Jurkat, Clone E6-1 (cell line): ENCODE measurements at regions not wholly inside any gene's neighbourhood (a gene's known extent, or its start where the extent isn't known, plus 50 kb on each side); places are given as distances from the start of the nearest gene placed in this dataset.

ENCODE experiments used
- DNase-seq: peaks from one replicate; pipeline ENCODE4 v3.0.0-alpha.2; 2011; ENCODE audit warnings: low read depth, low spot score
- H3K4me3 ChIP-seq: 2 replicates; pipeline ENCODE4 v1.5.1; 2011; ENCODE audit warnings: mild to moderate bottlenecking, low read length, control low read depth, moderate library complexity

DNA sequence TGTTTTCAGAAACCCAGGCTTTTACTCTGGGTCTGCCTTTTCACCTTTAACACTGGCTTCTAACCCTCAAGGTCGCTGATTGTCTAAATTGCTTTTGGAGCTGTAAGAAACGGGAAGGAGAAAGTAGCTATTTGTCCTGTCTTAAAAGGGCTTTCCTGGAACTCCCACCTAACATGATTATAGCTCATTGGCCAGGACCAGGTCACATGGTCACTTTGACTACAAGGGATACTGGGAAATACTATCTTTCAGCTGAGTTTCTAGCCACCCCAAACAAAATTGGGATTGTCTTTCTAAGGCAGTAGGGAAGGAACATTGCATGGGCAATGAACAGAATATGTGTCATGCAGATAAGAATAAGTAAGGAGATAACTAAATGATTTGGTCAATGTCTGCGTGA is 106.7 kb upstream of the ARHGAP24 start:
- H3K4me3 ChIP-seq, result no peak overlapping the region
- DNase-seq, result no peak

GRCh38 chr4:85368932-85369331 is 106.0 kb upstream of the ARHGAP24 start:
- no peak for DNase-seq
- no peak overlapping the region for H3K4me3 ChIP-seq

- H3K4me3 ChIP-seq, result no peak overlapping the region
- no peak for DNase-seq
These were observed 105.1 kb upstream of the ARHGAP24 start for GRCh38 chr4:85369703-85370380.

DNA sequence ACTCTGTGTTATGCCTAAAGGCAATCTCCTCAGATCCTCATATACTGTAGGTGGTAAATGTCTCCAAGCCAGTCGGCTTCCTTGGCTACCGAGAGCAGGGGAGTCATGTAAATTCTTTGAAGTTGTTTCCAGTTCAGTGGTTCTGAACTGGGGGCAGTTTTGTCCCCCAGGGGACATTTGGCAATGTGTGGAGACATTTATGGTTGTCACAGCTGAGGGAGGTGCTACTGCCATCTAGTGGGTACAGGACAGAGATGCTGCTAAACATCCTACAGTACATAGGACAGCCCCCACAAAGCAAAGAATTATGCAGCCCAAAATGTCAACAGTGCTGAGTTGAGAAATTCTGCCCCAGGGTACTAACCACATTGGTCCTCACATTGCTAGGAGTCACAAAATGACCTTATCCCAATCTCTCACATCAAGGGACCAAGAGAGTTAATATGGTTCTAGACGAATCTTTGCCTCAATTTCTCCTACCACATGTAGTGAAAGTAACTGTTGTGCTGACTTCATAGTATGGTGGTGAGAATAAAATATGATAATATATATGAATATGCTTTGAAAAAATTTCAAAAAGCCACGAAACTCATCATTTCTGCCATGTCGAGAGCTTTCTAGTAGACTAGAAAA is 104.4 kb upstream of the ARHGAP24 start:
- peak; percentile 10 for DNase-seq
- H3K4me3 ChIP-seq, result no peak overlapping the region

DNA sequence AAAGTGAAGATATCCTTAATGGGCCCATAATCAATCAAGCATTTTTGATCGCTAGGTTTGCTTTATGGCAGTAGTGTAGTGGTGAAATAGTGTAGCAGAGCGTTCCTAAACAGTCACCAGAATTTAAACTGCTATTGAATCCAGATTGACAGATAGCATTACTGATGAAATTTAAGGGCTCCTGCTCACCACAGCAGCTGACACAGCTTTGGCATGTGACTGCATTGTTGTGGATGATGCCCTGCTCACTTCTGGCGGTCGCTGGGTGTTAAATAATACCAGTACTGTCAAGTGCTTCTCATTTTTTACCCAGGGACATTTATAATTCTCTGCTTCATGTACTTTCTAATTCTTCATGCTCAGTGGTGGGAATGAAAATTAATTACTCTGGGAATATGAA is 102.0 kb upstream of the ARHGAP24 start:
- no peak overlapping the region for H3K4me3 ChIP-seq
- DNase-seq, result no peak

- DNase-seq, result no peak
These were observed 98.7 kb upstream of the ARHGAP24 start for GRCh38 chr4:85376285-85376684.

GRCh38 chr4:85381968-85382367 is 93.0 kb upstream of the ARHGAP24 start:
- H3K4me3 ChIP-seq, result no peak overlapping the region
- no peak for DNase-seq

More at GRCh38 chr4:85376285-85376684, 98.7 kb upstream of the ARHGAP24 start:
- H3K4me3 ChIP-seq, result no peak overlapping the region

GRCh38 chr4:85391071-85391470 is 83.9 kb upstream of the ARHGAP24 start:
- no peak for DNase-seq
- no peak overlapping the region for H3K4me3 ChIP-seq

DNA sequence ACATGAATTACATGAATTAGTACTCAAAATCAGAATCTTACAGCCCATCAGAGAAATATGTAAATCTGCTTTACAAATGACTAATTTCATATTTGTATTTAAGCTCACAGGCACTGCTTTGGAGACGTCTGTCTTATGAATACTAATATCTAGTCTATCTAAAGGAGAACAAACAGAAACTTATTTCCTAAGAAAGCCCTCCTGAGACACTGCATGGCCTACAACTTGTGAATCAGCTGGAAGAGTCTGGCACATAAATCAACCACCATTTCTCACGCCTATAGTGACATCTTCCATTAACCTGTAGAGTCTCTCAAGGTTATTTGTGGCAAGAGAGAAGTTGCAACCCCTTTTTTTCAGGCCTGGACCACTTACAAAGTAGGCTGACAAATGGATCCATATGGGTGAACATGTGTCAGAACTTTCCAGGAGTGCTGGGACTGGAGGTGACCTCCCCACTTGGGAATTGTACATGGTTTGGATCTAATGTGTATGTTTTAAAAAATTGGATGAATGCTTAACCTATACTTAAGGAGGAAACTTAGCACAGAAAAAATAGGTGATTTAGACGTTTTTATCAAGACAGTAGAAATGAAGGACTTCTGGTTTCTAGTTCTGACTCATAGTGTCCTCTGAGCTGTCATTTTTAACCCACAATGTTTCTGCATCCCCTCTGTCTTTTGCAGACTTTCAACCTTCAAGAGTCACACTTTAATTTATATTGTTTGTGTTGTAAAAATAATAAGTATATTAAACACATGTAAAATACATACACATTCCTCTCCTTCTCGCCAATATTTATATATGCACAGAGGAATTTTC is 83.2 kb upstream of the ARHGAP24 start:
- DNase-seq, result no peak
- no peak overlapping the region for H3K4me3 ChIP-seq

DNA sequence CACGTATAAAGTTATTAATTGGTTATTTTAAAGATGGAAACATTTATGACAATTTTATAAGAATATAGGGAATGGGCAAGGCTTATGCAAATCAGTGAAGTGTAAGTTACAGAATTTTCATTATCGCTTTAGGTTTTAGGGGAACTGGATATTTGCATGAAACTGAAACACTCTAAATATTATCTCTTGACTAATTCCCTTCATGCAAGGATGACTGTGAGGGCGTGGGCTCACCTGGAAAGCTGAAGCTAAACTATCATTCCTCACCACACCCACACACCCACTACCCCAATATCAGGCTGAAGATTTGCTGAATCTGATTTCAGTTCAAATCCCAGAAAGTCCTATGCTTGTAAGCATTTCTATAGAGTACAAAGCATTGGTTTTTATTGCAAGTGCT is 81.7 kb upstream of the ARHGAP24 start:
- H3K4me3 ChIP-seq, result no peak overlapping the region
- DNase-seq, result no peak

DNA sequence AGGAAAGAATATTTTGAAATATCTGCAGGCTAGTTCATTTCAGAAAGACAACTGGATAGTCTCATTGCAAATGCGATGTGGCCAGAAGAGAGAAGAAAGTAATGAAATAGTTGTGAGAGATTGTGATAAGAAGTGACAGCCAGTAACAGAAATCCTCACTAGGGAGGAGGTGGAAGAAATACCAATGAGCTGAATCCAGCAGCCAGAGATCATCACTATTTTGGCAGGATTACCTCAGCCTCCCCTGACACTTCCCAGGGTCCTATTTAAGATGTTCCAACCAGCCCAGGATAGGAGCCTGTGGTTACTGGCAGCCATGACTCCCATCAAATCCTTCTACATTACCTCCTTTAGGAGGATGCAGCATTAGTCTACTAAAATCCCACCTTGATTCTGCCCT is 76.7 kb upstream of the ARHGAP24 start:
- DNase-seq, result no peak
- H3K4me3 ChIP-seq, result no peak overlapping the region

GRCh38 chr4:85399270-85399669 is 75.7 kb upstream of the ARHGAP24 start:
- no peak for DNase-seq

DNA sequence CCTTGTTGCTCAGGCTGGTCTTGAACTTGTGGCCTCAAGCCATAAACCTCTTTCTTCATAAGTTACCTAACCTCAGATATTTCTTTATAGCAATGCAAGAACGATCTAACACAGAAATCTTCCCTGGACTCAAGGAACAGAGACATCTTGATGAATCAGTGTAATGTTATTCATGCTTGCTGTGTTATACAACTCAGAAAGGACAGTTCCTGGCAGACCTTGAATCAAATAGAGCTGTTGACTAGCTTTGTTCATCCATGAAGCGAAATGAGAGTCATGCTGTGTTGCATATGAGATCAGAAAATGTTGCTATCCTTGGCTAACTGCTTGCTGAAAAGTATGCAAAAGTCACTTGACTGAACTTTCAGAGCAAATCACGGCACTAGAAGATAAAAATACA is 72.6 kb upstream of the ARHGAP24 start:
- no peak overlapping the region for H3K4me3 ChIP-seq
- DNase-seq, result no peak

More at GRCh38 chr4:85399270-85399669, 75.7 kb upstream of the ARHGAP24 start:
- H3K4me3 ChIP-seq, result no peak overlapping the region

DNA sequence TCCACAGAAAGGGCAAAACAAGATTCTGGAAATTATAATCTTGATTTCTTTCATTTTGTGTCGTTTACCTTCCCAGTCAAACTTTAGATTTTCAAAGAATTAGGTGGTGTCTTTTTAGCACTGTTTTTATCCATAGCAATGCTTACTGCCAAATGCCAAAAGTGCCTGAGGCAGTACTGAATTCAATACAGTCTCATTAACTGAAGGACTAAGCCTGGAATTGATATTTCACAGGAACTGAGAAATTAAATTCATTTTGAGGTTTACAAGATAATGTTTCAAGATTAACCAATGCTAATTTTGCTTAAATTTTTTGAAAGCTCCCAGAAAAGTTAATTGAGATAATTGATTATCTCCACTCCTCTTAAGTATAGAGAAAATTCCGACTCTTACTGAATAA is 68.8 kb upstream of the ARHGAP24 start:
- H3K4me3 ChIP-seq, result no peak overlapping the region
- no peak for DNase-seq

GRCh38 chr4:85407546-85407945 is 67.4 kb upstream of the ARHGAP24 start:
- no peak overlapping the region for H3K4me3 ChIP-seq
- no peak for DNase-seq

DNA sequence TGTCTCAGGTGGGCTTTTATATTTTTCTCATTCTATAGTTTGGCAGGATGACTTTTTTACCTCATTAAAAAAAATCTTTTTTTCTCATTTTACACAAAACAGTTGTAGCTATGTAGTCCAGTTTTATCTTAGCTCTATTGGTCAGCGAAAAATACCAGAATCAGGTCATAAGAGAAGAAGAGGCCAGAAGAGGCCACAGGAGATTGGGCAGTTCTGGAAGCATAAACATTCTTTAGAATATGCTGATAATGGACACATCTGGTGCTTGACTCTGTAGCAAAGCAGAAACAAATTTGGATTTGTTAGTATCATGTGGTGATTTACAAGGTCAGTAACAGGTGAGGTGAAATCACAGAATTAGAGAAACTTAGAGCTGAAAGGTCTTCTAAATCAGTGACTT is 66.6 kb upstream of the ARHGAP24 start:
- no peak for DNase-seq
- no peak overlapping the region for H3K4me3 ChIP-seq

DNA sequence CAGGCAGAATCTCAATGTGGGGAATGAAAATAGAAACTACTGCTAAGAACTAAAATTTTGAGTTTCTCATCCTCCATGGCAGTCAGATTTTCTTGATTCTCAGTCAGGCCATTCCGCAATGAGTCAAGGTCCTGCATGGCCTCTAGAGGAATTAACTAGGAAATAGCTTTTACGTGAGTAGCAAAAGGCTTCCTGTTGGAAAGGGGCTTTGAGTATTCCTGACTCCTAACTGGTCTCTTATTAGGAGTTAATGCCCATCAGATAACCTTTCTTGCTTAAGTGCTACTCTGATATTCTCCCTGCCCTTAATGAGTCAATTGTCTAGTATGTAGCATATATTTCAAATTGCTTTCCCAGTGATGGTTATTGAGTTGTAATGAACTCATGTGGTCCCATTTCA is 65.7 kb upstream of the ARHGAP24 start:
- H3K4me3 ChIP-seq, result no peak overlapping the region
- DNase-seq, result no peak

GRCh38 chr4:85411386-85411785 is 63.6 kb upstream of the ARHGAP24 start:
- DNase-seq, result no peak
- no peak overlapping the region for H3K4me3 ChIP-seq

DNA sequence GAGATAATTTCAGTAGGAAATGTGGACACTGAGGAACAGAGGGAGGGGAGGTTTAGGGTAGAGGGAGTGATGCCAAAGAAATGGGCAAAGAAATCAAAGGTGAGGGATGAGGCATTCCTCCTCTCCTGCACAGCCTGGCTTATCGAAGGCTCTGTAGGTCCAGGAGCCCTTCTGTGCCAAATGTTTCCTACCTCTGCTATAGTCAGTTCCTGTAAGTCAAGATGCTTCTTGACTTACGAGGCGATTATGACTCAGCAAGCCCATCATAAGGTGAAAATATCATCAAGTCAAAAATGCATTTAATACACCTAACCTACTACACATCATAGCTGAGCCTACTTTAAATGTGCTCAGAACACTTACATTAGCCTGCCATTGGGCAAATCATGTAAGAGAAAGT is 60.0 kb upstream of the ARHGAP24 start:
- no peak for DNase-seq
- no peak overlapping the region for H3K4me3 ChIP-seq

DNA sequence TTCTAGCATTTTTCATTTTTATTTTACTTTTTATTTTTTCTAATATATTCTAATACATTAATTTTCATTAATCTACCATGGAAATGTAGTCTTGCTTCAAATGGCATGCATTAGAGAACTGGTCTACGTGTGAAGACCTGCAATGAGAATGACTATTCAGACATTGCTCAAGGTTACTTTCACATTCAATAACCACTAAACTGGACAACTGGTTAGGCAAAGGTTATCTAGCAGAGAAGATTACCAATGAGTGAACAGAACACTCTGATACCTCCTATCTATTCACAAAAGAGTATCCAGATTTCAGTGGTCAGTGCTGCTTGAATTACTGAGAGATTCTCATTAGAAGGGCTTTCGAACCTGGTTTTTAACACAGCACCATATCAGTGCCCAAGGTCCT is 58.9 kb upstream of the ARHGAP24 start:
- no peak overlapping the region for H3K4me3 ChIP-seq

More for the DNA sequence above, 58.9 kb upstream of the ARHGAP24 start:
- DNase-seq, result no peak
